ENCODE measurements at regions not wholly inside any gene's neighbourhood (a gene's known extent, or its start where the extent isn't known, plus 50 kb on each side); places are given as distances from the start of the nearest gene placed in this dataset.

GRCh38 chr1:59137968-59138367, 158.9 kb upstream of the FGGY start:
- TF ChIP-seq POLR2A (IDR thresholded peaks at IDR 0.05) (no peak), CTCF (IDR thresholded peaks at IDR 0.05) (no peak)
